GM19023 (cell line): ENCODE measurements at regions not wholly inside any gene's neighbourhood (a gene's known extent, or its start where the extent isn't known, plus 50 kb on each side); places are given as distances from the start of the nearest gene placed in this dataset.

Source experiments
- ATAC-seq: cut with Tn5 transposase; IDR thresholded peaks from one replicate; pipeline ENCODE4 v1.9.1; 2021; ENCODE audit warnings: mild to moderate bottlenecking, moderate library complexity; ENCODE audit not compliant: unreplicated experiment

- no peak for ATAC-seq
These were observed 51.0 kb upstream of the DSC1 start for GRCh38 chr18:31213641-31214040.

GRCh38 chr18:31217038-31217849, 54.6 kb upstream of the DSC1 start:
- no peak for ATAC-seq

GRCh38 chr18:31218671-31219383, 56.2 kb upstream of the DSC1 start:
- ATAC-seq: no peak

- no peak for ATAC-seq
These were observed 56.7 kb upstream of the DSC1 start for GRCh38 chr18:31219395-31219794.

GRCh38 chr18:31223371-31223770, 60.7 kb upstream of the DSC1 start:
- ATAC-seq: no peak

GRCh38 chr18:31225668-31226067, 63.0 kb upstream of the DSC1 start:
- ATAC-seq: no peak

GRCh38 chr18:31227497-31228229, 65.0 kb upstream of the DSC1 start:
- no peak for ATAC-seq

GRCh38 chr18:31229829-31230228, 67.2 kb upstream of the DSC1 start:
- ATAC-seq: no peak

GRCh38 chr18:31230495-31230894, 67.8 kb upstream of the DSC1 start:
- peak; percentile 68 for ATAC-seq

- no peak for ATAC-seq
These were observed 69.4 kb upstream of the DSC1 start for GRCh38 chr18:31232013-31232412.

- ATAC-seq: no peak
These were observed 70.2 kb upstream of the DSC1 start for GRCh38 chr18:31232775-31233424.

GRCh38 chr18:31233621-31234275, 71.1 kb upstream of the DSC1 start:
- ATAC-seq: no peak

- no peak for ATAC-seq
These were observed 73.2 kb upstream of the DSC1 start for GRCh38 chr18:31235856-31236255.

- no peak for ATAC-seq
These were observed 74.5 kb upstream of the DSC1 start for GRCh38 chr18:31237142-31237541.

- ATAC-seq: no peak
These were observed 76.5 kb upstream of the DSG1 start for GRCh38 chr18:31241425-31241824.

- ATAC-seq: no peak
These were observed 76.0 kb upstream of the DSG1 start for GRCh38 chr18:31241900-31242409.

- no peak for ATAC-seq
These were observed 74.0 kb upstream of the DSG1 start for GRCh38 chr18:31243740-31244512.

GRCh38 chr18:31244771-31245394, 73.1 kb upstream of the DSG1 start:
- ATAC-seq: no peak

- no peak for ATAC-seq
These were observed 72.1 kb upstream of the DSG1 start for GRCh38 chr18:31245820-31246219.
